GM23248 (cell line): ENCODE measurements at regions not wholly inside any gene's neighbourhood (a gene's known extent, or its start where the extent isn't known, plus 50 kb on each side); places are given as distances from the start of the nearest gene placed in this dataset.

ENCODE experiments used
- EZH2 ChIP-seq: fragments of 200-600 bp; sonication (generic); IDR thresholded peaks from 2 replicates; pipeline ENCODE4 v1.6.1; 2018; ENCODE audit warnings: antibody characterized with exemption, mild to moderate bottlenecking; ENCODE audit not compliant: insufficient read depth, poor library complexity, severe bottlenecking
- EZH2phosphoT487 ChIP-seq: fragments of 200-600 bp; sonication (generic); IDR thresholded peaks from 2 replicates; pipeline ENCODE4 v1.6.1; 2018; ENCODE audit warnings: antibody characterized with exemption, moderate library complexity, mild to moderate bottlenecking, low read depth; ENCODE audit not compliant: insufficient read depth

DNA sequence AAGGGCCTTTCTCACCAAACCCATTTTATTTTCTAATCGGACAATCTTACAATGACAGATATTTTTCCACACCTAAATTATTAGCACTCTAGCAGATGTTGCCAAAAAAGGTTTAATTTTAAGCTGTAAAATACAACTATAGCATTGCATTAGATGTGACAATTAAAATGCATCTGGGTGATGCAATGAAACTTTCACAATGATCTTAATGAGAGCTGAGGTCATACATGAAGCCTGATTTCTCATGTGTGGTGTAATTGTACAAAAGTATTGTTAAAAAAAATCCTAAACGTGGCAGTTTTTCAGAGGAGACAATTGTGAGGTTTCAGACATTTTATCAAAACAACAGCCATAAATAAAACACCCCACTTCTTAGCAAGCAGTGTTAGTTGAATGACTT, 606.0 kb downstream of the HDGFL1 start:
- TF ChIP-seq EZH2: no peak
- TF ChIP-seq EZH2phosphoT487: no peak
